ENCODE measurements at regions not wholly inside any gene's neighbourhood (a gene's known extent, or its start where the extent isn't known, plus 50 kb on each side); places are given as distances from the start of the nearest gene placed in this dataset.

DNA sequence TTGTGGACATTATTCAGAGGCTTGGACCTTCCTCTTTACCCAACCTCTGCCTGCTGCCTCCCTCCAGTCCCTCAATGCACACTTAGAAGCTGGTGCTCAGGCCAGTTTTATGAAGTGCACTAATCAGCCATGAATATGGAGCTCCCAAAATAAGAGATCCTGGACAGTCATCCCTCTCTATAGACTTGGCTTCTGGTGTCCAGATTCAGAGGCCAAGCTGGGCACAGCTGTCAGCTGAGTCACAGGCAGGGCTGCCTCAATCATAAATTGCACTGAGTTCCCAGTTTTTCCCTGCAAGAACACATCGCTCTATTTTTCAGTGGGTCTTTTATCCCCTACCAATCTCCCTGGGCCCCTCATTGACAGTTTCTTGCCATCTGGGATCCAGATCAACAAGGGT, 161.7 kb upstream of the CADM1 start:
- H3K27me3 ChIP-seq (ENCODE audit: control insufficient read depth in 2 of 2, insufficient read depth in 2 of 2, low read length in 2 of 2): peaks cover 9 to 27% of the 10 kb centered on the region in 2 donors
- intact Hi-C loops (cut with micrococcal nuclease): no loop called here
- H3K4me3 Mint-ChIP-seq: no peak overlapping the region
- no peaks in the 10 kb centered on the region for H3K36me3 Mint-ChIP-seq
- H3K4me3 ChIP-seq (replicated peaks in 1 of 3; ENCODE audit: low read depth in 2 of 3, low read length in 3 of 3): no peak overlapping the region
- H3K9me3 Mint-ChIP-seq: peaks cover 0 to 6% (median 2%) of the 10 kb centered on the region in 7 donors
- peaks cover 2 to 5% of the 10 kb centered on the region in 2 donors for H3K4me1 ChIP-seq (ENCODE audit: control insufficient read depth in 1 of 2, insufficient read depth in 2 of 2, low read length in 2 of 2)
- no peak overlapping the region for H3K4me2 ChIP-seq (replicated peaks; ENCODE audit: extremely low read depth, low read length, poor library complexity, severe bottlenecking)
- DNase-seq: no peak
- H3K27me3 Mint-ChIP-seq (ENCODE audit: low read depth in 3 of 3): peaks cover 20 to 39% (median 26%) of the 10 kb centered on the region in 3 donors
- H4K20me1 ChIP-seq (ENCODE audit: insufficient read depth, low read length): no peaks in the 10 kb centered on the region
- no peak overlapping the region for H3K27ac Mint-ChIP-seq
- no peaks in the 10 kb centered on the region for H3K9me3 ChIP-seq (replicated peaks in 1 of 2; ENCODE audit: control insufficient read depth in 1 of 2, insufficient read depth in 1 of 2, low read length in 2 of 2)
- H3K4me1 Mint-ChIP-seq: peaks cover 2% of the 10 kb centered on the region
- WGBS (ENCODE audit: insufficient coverage): 93% methylated on average over 1 of the region's 1 CpG
- H3K79me2 ChIP-seq (ENCODE audit: insufficient read depth, low read length): no peaks in the 10 kb centered on the region
- no peak overlapping the region for H3K27ac ChIP-seq (ENCODE audit: low read depth in 1 of 2, low read length in 2 of 2)
- H2AFZ ChIP-seq (ENCODE audit: insufficient read depth, low read depth, low read length, poor library complexity, severe bottlenecking): no peak overlapping the region
- TF ChIP-seq, protein P1, sequence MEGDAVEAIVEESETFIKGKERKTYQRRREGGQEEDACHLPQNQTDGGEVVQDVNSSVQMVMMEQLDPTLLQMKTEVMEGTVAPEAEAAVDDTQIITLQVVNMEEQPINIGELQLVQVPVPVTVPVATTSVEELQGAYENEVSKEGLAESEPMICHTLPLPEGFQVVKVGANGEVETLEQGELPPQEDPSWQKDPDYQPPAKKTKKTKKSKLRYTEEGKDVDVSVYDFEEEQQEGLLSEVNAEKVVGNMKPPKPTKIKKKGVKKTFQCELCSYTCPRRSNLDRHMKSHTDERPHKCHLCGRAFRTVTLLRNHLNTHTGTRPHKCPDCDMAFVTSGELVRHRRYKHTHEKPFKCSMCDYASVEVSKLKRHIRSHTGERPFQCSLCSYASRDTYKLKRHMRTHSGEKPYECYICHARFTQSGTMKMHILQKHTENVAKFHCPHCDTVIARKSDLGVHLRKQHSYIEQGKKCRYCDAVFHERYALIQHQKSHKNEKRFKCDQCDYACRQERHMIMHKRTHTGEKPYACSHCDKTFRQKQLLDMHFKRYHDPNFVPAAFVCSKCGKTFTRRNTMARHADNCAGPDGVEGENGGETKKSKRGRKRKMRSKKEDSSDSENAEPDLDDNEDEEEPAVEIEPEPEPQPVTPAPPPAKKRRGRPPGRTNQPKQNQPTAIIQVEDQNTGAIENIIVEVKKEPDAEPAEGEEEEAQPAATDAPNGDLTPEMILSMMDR (IDR thresholded peaks at IDR 0.05): no peak
- no peaks in the 10 kb centered on the region for H3K36me3 ChIP-seq (replicated peaks in 1 of 2; ENCODE audit: control insufficient read depth in 1 of 2, insufficient read depth in 2 of 2, low read length in 2 of 2)
- H3K9ac ChIP-seq (ENCODE audit: insufficient read depth, low read length, poor library complexity, severe bottlenecking): no peak overlapping the region

DNA sequence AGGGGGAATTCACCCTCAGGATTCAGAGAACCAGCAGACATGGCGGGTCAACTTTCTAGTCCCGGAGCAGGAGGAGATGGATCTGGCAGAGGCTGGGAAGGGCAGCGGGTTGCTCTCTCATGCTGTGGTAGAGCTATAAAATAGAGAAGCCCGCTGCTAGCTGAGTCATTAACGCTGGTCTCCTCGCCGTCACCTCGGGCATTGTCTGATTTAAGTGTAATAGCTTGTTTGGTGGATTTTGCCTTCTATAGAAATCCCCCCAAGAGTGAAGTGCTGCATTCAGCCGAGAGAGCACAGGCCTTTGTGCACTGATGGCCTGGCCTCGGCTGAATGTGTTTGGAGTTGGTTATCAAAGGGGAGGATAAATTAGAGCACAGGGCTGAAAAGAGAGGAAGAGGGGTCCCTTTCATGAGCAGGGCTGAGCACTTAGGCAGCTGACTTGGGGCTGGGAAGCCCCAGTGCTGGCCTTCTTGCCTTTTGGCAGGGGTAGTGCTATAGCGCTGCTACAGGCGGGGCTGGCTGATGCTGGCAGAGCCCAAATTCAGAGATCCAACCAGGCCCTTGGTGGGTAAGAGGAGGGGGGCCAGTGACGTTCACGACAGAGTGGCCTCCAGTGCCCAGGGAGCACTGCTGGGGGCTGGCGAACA, 161.1 kb upstream of the CADM1 start:
- Mint-ChIP-seq H3K36me3 (peaks cover 0 to 4% of the 10 kb centered on the region in 2 donors), H3K27me3 (ENCODE audit: low read depth in 3 of 3) (peaks cover 27 to 46% (median 32%) of the 10 kb centered on the region in 3 donors), H3K4me1 (peaks cover 4% of the 10 kb centered on the region), H3K27ac (no peak overlapping the region), H3K9me3 (peaks cover 0 to 6% (median 2%) of the 10 kb centered on the region in 7 donors), H3K4me3 (no peak overlapping the region)
- no peak overlapping the region for H3K4me2 ChIP-seq (replicated peaks; ENCODE audit: extremely low read depth, low read length, poor library complexity, severe bottlenecking)
- H4K20me1 ChIP-seq (ENCODE audit: insufficient read depth, low read length): no peaks in the 10 kb centered on the region
- no peak overlapping the region for H3K4me3 ChIP-seq (replicated peaks in 1 of 3; ENCODE audit: low read depth in 2 of 3, low read length in 3 of 3)
- H3K9me3 ChIP-seq (replicated peaks in 1 of 2; ENCODE audit: control insufficient read depth in 1 of 2, insufficient read depth in 1 of 2, low read length in 2 of 2): no peaks in the 10 kb centered on the region
- no peaks in the 10 kb centered on the region for H3K4me1 ChIP-seq (ENCODE audit: control insufficient read depth in 1 of 2, insufficient read depth in 2 of 2, low read length in 2 of 2)
- WGBS (ENCODE audit: insufficient coverage): 100% methylated on average over 4 of the region's 15 CpGs
- TF ChIP-seq, protein P1 (IDR thresholded peaks at IDR 0.05): no peak
- no peak overlapping the region for H2AFZ ChIP-seq (ENCODE audit: insufficient read depth, low read depth, low read length, poor library complexity, severe bottlenecking)
- H3K79me2 ChIP-seq (ENCODE audit: insufficient read depth, low read length): no peaks in the 10 kb centered on the region
- DNase-seq: no peak
- H3K27me3 ChIP-seq (ENCODE audit: control insufficient read depth in 2 of 2, insufficient read depth in 2 of 2, low read length in 2 of 2): peaks cover 16 to 31% of the 10 kb centered on the region in 2 donors
- no peaks in the 10 kb centered on the region for H3K36me3 ChIP-seq (replicated peaks in 1 of 2; ENCODE audit: control insufficient read depth in 1 of 2, insufficient read depth in 2 of 2, low read length in 2 of 2)
- intact Hi-C loops (cut with micrococcal nuclease): no loop called here
- no peak overlapping the region for H3K9ac ChIP-seq (ENCODE audit: insufficient read depth, low read length, poor library complexity, severe bottlenecking)
- no peak overlapping the region for H3K27ac ChIP-seq (ENCODE audit: low read depth in 1 of 2, low read length in 2 of 2)

Measured in CD14-positive monocyte (primary cell).